ENCODE measurements at regions not wholly inside any gene's neighbourhood (a gene's known extent, or its start where the extent isn't known, plus 50 kb on each side); places are given as distances from the start of the nearest gene placed in this dataset.

DNA sequence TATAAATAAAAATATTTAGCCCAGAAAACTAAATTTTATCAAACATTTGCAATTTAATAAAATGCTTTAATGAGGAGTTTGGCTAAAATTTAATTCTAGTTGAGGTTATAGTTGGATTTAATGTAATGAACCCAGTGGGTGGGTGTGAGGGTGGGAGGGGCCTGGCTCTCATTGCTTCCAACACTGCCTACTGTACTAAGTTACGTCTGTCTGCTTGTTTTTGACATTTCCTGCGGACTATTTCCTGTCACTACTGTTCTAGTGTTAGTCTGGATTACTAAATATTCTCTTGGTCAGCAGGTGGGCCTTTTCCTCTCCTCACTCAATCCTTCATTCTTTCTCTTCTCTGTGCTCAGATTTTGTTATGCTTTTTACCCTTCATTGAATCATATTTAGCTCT, 82.5 kb upstream of the MAP3K7 start:
- no peak for ATAC-seq
- H3K27ac Mint-ChIP-seq: no peak overlapping the region
- no peaks in the 10 kb centered on the region for H3K4me1 Mint-ChIP-seq
- H3K36me3 Mint-ChIP-seq: no peaks in the 10 kb centered on the region
- H3K4me3 Mint-ChIP-seq: no peak overlapping the region
- peaks cover 2% of the 10 kb centered on the region for H3K9me3 Mint-ChIP-seq
- peaks cover 20% of the 10 kb centered on the region for H3K27me3 Mint-ChIP-seq

DNA sequence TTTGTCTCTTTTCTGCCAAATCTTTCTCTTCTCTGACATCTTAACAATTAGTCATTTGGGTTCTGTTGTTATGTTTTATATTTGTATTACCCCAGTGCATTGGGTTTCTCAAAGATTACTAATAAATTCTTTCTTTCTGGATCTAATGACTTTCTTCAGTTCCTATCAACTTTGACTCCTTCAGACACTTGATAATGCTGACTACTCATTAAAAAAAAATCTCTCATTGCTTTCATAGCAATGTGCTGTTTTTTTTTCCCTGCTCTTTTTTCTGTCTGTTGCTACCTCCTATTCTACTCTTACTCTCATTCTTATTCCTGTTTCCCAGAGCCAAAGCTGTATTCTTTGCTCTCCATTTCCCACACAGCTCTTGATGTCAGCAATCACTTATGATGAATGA, 81.3 kb upstream of the MAP3K7 start:
- Mint-ChIP-seq H3K36me3 (no peaks in the 10 kb centered on the region), H3K4me3 (no peak overlapping the region), H3K27ac (no peak overlapping the region), H3K27me3 (peaks cover 9% of the 10 kb centered on the region), H3K4me1 (no peaks in the 10 kb centered on the region), H3K9me3 (peaks cover 2% of the 10 kb centered on the region)
- no peak for ATAC-seq

DNA sequence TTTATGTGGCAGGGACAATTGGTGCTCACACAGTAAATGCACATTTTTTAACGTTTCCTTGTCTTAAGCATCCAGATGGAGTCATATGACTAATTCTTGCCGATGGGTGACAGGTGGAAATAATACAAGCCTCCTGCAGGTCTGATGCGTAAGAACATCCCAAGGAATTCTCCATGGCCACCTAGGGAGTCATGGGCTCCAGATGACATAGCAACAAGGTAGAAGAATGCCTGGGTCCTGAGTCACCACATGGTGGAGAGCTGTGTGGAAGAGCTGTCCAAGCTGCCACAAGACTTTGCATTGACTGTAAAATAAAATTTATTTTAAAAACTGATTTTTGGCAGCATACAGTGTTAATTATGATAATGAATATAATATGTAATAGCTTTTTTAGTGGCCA, 77.0 kb upstream of the MAP3K7 start:
- Mint-ChIP-seq H3K27me3 (peaks cover 16% of the 10 kb centered on the region), H3K27ac (no peak overlapping the region), H3K9me3 (peaks cover 6% of the 10 kb centered on the region), H3K4me1 (no peaks in the 10 kb centered on the region), H3K36me3 (no peaks in the 10 kb centered on the region), H3K4me3 (no peak overlapping the region)
- no peak for ATAC-seq

DNA sequence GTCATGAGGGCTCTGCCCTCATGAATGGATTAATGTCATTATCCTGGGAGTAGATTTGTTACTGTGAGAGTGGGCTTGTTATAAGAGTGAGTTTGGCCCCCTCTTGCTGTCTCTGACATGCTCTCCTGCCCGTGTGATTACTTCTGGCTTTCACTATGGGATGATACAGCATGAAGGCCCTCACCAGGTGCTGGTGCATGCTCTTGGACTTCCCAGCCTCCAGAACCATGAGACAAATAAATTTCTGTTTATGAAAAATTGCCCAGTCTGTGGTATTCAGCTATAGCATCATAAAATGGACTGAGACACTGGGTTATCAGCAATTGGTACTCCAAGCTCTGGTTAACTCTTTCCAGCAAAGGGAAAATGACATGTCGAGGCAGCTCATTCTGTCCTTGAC, 76.2 kb upstream of the MAP3K7 start:
- Mint-ChIP-seq H3K36me3 (no peaks in the 10 kb centered on the region), H3K9me3 (peaks cover 6% of the 10 kb centered on the region), H3K27ac (no peak overlapping the region), H3K4me1 (no peaks in the 10 kb centered on the region), H3K27me3 (peaks cover 24% of the 10 kb centered on the region), H3K4me3 (no peak overlapping the region)
- no peak for ATAC-seq

DNA sequence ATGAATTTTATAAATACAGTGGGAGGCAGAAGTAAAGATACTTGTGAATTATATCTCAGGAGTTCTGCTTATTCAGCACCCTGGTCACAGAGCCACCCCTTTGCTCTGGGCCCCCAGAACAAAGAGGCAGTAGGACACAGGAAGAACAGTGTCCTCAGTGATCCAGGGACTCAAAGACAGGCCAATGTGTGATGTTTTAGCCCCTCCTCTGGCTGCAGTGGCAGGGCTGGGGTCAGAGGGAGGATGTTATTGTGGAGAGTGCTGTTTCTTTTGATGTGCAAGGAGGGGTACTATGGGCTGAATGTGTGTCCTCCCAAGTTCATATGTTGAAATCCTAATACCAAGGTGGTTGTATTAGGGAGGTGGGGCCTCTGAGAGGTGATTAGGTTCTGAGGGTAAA, 74.1 kb upstream of the MAP3K7 start:
- no peak for ATAC-seq
- H3K36me3 Mint-ChIP-seq: no peaks in the 10 kb centered on the region
- no peak overlapping the region for H3K27ac Mint-ChIP-seq
- peaks cover 34% of the 10 kb centered on the region for H3K27me3 Mint-ChIP-seq
- peaks cover 6% of the 10 kb centered on the region for H3K9me3 Mint-ChIP-seq
- no peak overlapping the region for H3K4me3 Mint-ChIP-seq
- no peaks in the 10 kb centered on the region for H3K4me1 Mint-ChIP-seq

DNA sequence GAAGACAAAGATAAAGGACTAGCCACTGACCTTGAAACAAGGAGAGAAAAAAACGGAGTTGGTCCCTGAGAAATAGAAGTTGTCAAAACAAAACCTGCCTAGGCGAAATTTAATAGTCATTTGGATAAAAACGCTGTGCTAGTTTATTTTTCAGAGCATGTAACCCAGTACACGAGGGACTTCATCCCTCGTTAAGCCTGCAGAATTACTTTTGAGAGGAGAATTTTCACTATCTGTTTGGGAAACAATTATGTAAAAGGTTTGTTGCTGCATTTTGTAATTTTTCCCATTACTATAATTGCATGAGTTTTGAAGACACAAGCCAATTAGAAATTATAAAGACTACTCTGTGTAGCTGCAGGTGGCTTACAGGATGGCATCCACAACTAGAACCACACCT, 71.6 kb upstream of the MAP3K7 start:
- Mint-ChIP-seq H3K27ac (no peak overlapping the region), H3K36me3 (no peaks in the 10 kb centered on the region), H3K4me3 (no peak overlapping the region), H3K4me1 (no peaks in the 10 kb centered on the region), H3K9me3 (peaks cover 4% of the 10 kb centered on the region), H3K27me3 (peaks cover 40% of the 10 kb centered on the region)
- ATAC-seq: no peak

DNA sequence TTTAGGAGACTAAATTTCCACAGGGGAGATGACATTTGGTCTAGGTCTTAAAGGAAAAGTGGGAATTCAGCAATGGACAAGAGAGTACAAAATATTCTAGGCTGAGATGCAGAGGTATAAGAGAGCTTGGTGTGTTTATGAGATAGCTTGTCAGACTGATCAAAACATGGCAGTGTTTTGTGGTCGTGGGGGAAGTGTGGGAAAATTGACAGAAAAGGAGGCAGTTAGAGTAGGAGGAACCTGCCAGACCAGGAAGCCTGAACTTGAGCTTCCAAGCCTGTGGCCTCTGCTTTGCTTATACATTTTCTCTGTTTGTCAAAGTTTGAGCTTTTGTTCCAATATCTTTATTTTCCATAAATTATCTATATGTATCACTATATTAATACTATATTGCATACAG, 69.5 kb upstream of the MAP3K7 start:
- no peaks in the 10 kb centered on the region for H3K9me3 Mint-ChIP-seq
- H3K27me3 Mint-ChIP-seq: peaks cover 40% of the 10 kb centered on the region
- H3K4me1 Mint-ChIP-seq: no peaks in the 10 kb centered on the region
- H3K27ac Mint-ChIP-seq: no peak overlapping the region
- H3K36me3 Mint-ChIP-seq: no peaks in the 10 kb centered on the region
- H3K4me3 Mint-ChIP-seq: no peak overlapping the region
- ATAC-seq: no peak

DNA sequence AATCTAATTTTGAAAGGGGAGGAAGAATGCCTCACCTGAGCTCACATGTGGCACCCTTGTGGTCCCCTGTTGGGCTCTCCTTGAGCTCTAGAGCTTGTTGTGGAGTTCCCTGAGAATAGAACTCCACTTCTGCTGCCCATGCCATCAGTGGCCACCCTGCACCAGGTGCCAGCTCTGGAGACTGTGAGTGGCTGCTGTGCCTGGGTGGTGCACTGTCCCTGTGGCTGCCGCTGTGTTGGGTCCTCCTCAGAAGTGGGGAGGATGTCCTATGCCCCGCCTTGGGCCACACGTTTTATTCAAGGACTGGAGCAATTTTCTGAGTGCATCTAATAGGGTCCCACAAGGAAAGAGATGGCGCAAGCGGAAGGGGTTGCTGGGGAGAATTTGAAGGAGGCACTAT, 67.9 kb upstream of the MAP3K7 start:
- ATAC-seq: no peak
- Mint-ChIP-seq H3K27me3 (peaks cover 40% of the 10 kb centered on the region), H3K4me1 (no peaks in the 10 kb centered on the region), H3K9me3 (no peaks in the 10 kb centered on the region), H3K27ac (no peak overlapping the region), H3K36me3 (no peaks in the 10 kb centered on the region), H3K4me3 (no peak overlapping the region)

DNA sequence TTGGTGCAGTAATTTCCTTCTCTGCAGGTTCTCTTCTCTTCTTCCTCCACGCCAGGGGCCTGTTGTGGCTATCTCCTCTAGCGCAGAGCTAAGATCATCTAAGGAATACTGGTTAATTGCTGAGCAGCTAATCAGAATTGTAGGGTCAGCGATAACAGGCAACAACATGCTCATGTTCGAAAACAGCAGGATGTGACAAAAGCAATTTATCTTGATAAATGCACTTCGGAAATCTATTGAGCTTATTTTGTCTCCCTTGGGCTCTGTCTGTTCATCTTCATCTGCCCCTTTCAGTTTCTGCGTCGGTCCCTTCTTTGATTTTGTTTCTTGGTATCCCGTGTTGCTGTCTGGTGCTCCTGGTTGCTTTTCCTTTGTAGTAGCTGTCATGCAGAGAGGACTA, 67.3 kb upstream of the MAP3K7 start:
- no peak for ATAC-seq
- H3K27me3 Mint-ChIP-seq: peaks cover 36% of the 10 kb centered on the region
- no peaks in the 10 kb centered on the region for H3K36me3 Mint-ChIP-seq
- H3K27ac Mint-ChIP-seq: no peak overlapping the region
- no peaks in the 10 kb centered on the region for H3K9me3 Mint-ChIP-seq
- H3K4me1 Mint-ChIP-seq: peaks cover 4% of the 10 kb centered on the region
- no peak overlapping the region for H3K4me3 Mint-ChIP-seq

DNA sequence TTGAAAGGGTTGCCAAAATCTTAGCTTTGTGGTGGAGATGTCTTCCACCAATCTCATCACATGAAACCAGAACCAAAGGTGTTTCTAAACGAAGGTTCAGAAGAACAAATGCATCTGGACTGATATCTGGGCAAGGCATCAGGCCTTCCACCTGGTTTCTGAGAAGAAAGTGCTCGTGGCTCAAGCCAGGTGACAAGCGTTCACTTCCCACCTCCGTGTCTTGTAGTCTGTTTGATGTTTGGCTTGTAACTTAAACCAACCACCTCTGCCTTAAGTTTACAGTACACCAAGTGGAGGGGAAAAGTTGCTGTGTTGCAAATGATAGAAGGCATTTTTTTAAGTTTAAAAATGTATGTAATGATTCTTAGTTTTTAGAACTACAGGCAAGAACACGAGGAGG, 66.9 kb upstream of the MAP3K7 start:
- H3K27ac Mint-ChIP-seq: no peak overlapping the region
- no peaks in the 10 kb centered on the region for H3K9me3 Mint-ChIP-seq
- peaks cover 32% of the 10 kb centered on the region for H3K27me3 Mint-ChIP-seq
- peaks cover 4% of the 10 kb centered on the region for H3K4me1 Mint-ChIP-seq
- ATAC-seq: no peak
- H3K4me3 Mint-ChIP-seq: no peak overlapping the region
- no peaks in the 10 kb centered on the region for H3K36me3 Mint-ChIP-seq

DNA sequence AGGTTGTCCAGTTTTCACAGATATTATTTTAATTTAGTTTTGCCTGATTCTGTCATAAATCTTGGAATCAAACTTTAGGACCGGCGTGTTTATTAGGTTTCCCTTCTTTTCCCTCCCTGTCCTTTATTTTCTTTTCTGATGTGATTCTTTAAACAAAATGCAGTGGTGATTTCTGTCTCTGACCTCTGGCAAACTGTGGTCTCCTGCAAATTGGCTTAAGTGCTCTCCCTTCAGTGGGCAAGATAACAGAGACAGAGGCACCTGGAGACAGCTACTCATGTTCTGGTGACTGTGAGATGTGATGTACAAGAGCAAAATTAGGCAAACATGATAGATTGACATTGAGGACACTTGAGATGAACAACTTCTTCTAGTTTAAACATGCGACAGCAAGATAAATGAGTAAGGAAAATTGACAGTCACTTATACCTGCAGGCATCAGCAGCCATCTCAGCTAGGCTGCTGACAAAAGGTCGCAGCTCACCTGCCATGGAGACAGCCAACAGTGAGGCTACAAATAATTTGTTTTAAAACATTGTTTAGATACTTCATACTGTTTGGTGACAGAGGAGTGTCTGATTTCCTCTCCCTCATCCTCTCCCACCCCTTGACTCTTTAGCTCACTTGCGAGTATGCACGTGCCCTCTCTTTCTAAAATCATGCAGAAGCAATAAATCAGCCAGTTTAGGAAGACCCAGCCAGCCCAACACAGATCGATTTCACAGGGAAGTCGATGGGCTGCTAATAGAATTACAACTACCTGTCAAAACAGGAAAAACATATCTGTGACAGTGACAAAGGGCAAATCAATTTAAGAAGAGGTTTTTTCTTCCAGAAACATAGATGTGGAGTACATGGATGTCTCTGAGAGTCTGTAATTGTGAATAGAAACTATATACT, 63.4 kb upstream of the MAP3K7 start:
- Mint-ChIP-seq H3K4me3 (no peak overlapping the region), H3K27me3 (peaks cover 22% of the 10 kb centered on the region), H3K27ac (no peak overlapping the region), H3K9me3 (no peaks in the 10 kb centered on the region), H3K36me3 (no peaks in the 10 kb centered on the region), H3K4me1 (peaks cover 4% of the 10 kb centered on the region)
- no peak for ATAC-seq

DNA sequence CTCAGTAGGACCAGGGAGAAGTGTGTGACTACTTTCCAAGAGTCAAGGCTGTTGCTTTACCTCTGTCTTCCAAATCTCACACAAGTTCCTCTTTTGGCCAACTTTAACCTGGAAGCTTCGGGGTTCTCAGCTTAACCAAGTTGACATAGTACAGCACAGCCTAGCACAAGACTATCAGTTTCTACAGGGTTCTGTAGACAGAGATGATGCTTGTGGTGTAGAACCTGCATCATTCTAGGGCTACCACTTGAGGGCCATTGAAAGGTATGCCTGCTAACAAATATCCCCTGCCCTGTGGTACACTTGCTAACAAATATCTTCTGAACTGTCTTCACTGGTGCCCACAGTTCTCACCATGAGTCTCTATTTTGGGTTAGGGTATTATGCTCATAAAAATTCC, 62.0 kb upstream of the MAP3K7 start:
- H3K4me3 Mint-ChIP-seq: no peak overlapping the region
- no peak overlapping the region for H3K27ac Mint-ChIP-seq
- no peak for ATAC-seq
- H3K9me3 Mint-ChIP-seq: no peaks in the 10 kb centered on the region
- peaks cover 14% of the 10 kb centered on the region for H3K27me3 Mint-ChIP-seq
- H3K4me1 Mint-ChIP-seq: peaks cover 4% of the 10 kb centered on the region
- H3K36me3 Mint-ChIP-seq: no peaks in the 10 kb centered on the region

DNA sequence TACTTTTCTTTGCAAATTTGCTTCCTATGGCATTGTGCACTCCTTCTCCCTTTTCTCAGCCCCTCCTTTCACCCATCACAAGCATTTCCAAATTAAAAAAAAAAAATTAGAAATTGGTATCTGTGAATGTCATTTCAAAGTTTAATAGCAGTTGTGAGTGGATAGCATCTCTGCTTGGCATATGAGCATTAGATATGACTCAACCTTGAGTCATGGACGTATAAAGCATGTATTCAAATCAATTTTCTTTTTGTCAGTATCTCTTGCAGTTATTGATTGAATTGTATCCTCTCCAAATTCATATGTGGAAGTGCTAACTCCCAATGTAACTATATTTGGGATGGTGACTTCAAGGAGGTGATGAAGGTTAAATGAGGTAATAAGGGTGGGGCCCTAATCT, 60.1 kb upstream of the MAP3K7 start:
- Mint-ChIP-seq H3K27ac (no peak overlapping the region), H3K4me1 (peaks cover 4% of the 10 kb centered on the region), H3K4me3 (no peak overlapping the region), H3K36me3 (no peaks in the 10 kb centered on the region), H3K9me3 (no peaks in the 10 kb centered on the region), H3K27me3 (peaks cover 24% of the 10 kb centered on the region)
- ATAC-seq: no peak

DNA sequence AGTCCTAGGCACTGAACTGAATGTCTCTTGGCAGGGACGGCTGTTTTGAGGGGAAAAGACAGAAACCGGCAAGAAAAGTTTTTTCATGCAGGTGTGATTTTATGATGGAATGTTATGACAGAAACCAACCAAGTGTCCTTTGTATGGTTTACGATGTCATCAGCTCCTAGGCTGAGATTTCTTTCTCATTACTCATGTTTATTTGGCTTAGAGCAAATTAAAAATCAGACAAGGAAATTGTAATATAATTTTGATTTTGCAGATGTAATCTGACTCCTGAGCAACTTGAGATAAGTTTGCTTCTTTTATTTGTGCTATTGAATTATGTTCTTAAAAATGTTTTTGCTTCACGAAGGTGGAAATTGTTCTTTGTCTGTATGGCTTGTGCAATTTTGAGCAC, 58.8 kb upstream of the MAP3K7 start:
- Mint-ChIP-seq H3K4me3 (no peak overlapping the region), H3K27me3 (peaks cover 31% of the 10 kb centered on the region), H3K4me1 (peaks cover 4% of the 10 kb centered on the region), H3K27ac (no peak overlapping the region), H3K9me3 (no peaks in the 10 kb centered on the region), H3K36me3 (no peaks in the 10 kb centered on the region)
- no peak for ATAC-seq

DNA sequence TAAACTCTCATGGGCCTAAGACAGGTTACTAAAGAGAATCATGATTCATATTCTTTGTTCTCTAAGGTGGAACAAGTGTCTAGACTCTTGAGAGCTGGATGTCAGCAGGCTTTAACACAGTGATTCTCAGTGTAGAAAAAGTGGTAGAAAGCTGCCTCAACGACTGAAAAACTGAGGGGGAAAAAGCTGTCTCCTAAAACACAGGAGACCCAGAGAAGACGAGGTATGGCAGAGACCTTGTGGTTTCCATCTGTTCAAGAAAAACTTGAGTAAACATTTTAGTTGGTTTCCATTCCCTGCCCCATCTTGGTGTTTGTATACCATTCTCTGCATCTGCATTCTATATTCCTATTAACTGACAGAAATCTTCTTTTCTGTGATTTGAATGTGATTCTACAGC, 57.6 kb upstream of the MAP3K7 start:
- H3K9me3 Mint-ChIP-seq: peaks cover 2% of the 10 kb centered on the region
- H3K36me3 Mint-ChIP-seq: no peaks in the 10 kb centered on the region
- H3K4me3 Mint-ChIP-seq: no peak overlapping the region
- no peak for ATAC-seq
- peaks cover 3% of the 10 kb centered on the region for H3K4me1 Mint-ChIP-seq
- H3K27ac Mint-ChIP-seq: no peak overlapping the region
- peaks cover 36% of the 10 kb centered on the region for H3K27me3 Mint-ChIP-seq

DNA sequence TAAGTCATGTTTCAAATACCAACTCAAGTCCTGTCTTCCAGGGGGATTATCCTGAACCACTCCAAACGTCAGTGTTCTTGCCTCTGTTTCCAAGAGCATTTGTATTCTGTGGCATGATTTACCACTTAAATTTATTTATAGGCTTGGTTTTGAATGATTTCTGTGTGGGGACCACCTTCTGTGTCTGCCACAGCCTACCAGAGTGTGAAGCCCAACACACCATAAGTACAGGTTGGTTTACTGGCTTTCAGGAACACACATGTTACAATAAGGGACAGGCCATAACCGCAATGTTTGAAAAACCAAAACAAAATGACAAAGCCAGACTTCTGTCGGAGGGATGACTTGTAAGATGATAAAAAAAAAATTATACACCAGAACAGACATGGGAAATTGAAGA, 56.5 kb upstream of the MAP3K7 start:
- no peaks in the 10 kb centered on the region for H3K36me3 Mint-ChIP-seq
- H3K4me3 Mint-ChIP-seq: no peak overlapping the region
- ATAC-seq: no peak
- no peaks in the 10 kb centered on the region for H3K4me1 Mint-ChIP-seq
- no peak overlapping the region for H3K27ac Mint-ChIP-seq
- H3K9me3 Mint-ChIP-seq: peaks cover 3% of the 10 kb centered on the region
- H3K27me3 Mint-ChIP-seq: peaks cover 46% of the 10 kb centered on the region
